ENCODE measurements at regions not wholly inside any gene's neighbourhood (a gene's known extent, or its start where the extent isn't known, plus 50 kb on each side); places are given as distances from the start of the nearest gene placed in this dataset.
"Not testable (repeated sequence)": the region's sequence is repeated elsewhere in the genome, so short reads cannot be mapped to it uniquely, and the experiment has no call there.

DNA sequence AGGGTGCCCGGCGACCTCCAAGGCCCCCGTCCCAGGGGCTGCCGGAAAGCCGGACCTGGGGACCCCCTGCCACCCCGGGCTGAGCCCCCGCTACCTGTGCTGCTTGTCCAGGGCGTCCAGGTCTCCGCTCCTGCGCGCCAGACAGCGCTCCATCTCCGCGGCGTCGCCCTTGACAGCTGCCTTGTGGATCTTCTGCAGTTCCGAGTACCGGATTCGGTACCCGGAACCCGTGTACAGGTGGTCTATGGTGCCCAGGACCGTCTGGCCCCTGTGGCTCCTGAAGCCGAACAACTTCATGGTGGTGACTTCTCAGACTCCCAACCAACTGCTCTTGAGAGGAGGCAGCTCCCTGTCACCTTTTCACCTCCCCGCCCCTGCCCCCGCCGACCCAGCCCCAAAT lies 231.1 kb downstream of the LIPI start:
- DNase-seq (ENCODE audit: insufficient read length); FAIRE-seq: not testable (repeated sequence)

DNA sequence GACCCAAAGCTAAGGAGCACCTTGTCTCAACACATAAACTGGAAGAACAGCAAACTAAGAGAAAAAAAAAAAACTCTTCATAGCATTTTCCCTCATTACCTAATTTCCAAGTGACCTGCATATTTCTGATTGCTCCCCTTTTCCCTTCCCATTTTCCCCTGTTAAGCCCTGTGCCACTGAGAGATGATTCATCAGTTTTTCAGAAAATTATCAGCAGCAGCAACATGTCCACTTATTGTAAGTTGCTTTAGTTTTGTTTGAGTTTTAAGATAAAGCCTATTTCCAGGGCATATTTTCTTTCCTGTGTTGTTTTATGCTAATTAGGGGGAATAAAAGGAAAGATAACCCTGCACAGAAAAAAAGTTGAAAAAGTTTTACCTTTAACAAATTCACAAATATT lies 236.2 kb downstream of the LIPI start:
- DNase-seq (ENCODE audit: insufficient read length); FAIRE-seq: not testable (repeated sequence)

DNA sequence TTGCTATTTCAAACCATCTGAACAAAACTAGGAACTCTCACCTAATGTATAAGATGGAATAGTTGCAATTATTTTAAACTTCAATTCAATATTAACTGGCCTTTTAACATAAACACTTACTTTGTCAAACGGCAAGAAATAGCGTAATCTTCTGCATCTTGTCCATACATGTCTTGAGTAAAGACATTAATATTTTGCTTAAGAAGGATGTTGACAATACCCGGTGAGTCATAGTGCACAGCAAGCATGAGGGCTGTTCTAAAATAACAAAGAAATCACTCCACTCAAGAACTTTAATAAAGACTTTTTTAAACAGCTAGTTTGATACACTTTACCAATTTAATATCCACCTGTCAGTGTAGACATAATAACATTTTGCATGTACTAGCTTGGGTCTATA lies 240.9 kb downstream of the LIPI start:
- DNase-seq (ENCODE audit: insufficient read length); FAIRE-seq: not testable (repeated sequence)

DNA sequence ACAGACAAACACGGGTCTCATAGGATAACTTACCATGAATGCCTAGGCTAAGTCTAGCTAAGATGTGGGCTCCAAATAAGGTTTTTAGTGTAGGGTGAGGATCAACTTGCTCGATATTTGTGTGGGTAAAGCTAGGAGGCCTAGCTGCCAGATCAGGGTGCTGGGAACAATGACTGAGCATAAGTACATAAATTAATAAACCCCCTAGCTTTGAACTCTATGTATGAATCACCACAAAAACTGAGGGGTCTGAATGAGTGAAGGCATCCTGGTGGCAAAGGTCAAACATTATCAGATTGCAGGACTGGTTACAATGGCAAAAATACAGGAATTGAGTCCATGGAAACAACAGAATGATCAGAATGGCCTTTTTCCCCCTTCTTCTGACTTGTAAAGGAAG lies 241.8 kb downstream of the LIPI start:
- not testable (repeated sequence) for DNase-seq (ENCODE audit: insufficient read length); FAIRE-seq

DNA sequence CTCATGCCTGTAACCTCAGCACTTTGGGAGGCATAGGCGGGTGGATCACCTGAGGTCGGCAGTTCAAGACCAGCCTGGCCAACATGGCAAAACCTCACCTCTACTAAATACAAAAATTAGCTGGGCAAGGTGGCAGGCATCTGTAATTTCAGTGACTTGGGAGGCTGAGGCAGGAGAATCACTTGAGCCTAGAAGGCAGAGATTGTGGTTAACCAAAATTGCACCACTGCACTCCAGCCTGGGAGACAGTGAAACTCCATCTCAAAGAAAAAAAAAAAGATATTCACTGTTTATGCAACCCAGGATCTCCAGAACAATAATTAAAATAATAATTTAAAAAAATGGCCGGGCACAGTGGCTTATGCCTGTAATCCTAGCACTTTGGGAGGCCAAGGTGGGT lies 247.5 kb downstream of the LIPI start:
- not testable (repeated sequence) for FAIRE-seq; DNase-seq (ENCODE audit: insufficient read length)

DNA sequence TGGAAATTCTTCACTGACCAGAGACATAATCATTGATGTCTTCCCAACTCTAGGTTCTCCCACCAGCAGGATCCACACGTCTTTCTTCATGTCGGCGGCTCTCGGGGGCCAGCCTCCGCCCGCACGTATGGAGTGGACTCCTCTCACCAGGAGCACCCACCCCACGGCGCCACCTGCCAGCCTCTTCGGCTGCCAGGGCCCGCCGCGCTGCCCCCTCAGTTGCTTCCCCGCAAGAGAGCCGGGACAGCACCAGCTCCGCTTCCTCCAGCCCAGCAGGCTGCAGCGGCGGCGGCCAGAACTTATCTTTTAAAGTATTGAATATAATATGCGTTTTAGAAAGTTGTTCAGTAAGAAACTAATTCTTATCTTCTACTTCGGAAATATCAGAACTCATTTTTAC lies 273.5 kb downstream of the LIPI start:
- TF ChIP-seq POLR2A (IDR thresholded peaks at IDR 0.05; ENCODE audit: low read depth, low read length) (no peak), POLR2AphosphoS5 (IDR thresholded peaks at IDR 0.05; ENCODE audit: low read depth, low read length) (no peak), TAF1 (IDR thresholded peaks at IDR 0.05; ENCODE audit: borderline replicate concordance, low read depth, low read length) (no peak)
- FAIRE-seq (no peak), DNase-seq (ENCODE audit: insufficient read length) (no peak)

DNA sequence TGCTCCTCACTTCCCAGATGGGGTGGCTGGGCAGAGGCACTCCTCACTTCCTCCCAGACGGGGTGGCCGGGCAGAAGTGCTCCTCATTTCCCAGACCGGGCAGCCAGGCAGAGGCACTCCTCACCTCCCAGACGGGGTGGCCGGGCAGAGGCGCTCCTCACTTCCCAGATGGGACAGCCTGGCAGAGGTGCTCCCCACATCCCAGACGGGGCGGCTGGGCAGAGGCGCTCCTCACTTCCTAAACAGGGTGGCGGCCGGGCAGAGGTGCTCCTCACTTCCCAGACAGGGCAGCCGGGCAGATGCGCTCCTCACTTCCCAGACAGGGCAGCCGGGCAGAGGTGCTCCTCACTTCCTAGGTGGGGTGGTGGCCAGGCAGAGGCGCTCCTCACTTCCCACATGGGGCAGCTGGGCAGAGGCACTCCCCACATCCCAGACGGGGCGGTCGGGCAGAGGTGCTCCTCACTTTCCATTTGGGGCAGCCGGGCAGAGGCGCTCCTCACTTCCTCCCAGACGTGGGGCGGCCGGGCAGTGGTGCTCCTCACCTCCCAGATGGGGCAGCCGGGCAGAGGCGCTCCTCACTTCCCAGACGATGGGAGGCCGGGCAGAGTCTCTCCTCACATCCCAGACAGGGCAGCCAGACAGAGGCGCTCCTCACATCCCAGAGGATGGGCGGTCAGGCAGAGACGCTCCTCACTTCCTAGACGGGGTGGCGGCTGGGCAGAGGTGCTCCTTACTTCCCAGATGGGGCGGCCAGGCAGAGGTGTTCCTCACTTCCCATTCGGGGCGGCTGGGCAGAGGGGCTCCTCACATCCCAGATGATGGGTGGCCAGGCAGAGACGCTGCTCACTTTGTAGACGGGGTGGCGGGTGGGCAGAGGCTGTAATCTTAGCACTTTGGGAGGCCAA lies 274.5 kb downstream of the LIPI start:
- not testable (repeated sequence) for DNase-seq (ENCODE audit: insufficient read length); FAIRE-seq

DNA sequence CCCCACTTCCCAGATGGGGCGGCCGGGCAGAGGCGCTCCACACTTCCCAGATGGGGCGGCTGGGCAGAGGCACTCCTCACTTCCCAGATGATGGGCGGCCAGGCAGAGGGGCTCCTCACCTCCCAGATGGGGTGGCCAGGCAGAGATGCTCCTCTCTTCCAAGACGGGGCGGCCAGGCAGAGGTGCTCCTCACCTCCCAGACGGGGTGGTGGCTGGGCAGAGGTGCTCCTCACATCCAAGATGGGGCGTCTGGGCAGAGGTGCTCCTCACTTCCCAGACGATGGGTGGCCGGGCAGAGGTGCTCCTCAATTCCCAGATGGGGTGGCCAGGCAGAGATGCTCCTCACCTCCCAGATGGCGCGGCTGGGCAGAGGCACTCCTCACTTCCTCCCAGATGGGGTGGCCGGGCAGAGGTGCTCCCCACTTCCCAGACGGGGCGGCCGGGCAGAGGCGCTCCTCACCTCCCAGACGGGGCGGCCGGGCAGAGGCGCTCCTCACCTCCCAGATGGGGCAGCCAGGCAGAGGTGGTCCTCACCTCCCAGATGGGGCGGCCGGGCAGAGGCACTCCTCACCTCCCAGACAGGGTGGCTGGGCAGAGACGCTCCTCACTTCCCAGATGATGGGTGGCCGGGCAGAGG lies 275.2 kb downstream of the LIPI start:
- DNase-seq (ENCODE audit: insufficient read length); FAIRE-seq: not testable (repeated sequence)

DNA sequence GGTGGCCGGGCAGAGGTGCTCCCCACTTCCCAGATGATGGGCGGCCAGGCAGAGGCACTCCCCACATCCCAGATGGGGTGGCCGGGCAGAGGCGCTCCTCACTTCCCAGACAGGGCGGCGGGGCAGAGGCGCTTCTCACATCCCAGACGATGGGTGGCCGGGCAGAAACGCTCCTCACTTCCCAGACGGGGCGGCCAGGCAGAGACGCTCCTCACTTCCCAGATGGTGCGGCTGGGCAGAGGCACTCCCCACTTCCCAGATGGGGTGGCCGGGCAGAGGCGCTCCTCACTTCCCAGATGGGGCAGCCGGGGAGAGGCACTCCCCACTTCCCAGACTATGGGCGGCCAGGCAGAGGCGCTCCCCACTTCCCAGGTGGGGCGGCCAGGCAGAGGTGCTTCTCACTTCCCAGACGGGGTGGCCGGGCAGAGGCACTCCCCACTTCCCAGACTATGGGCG lies 275.8 kb downstream of the LIPI start:
- DNase-seq (ENCODE audit: insufficient read length); FAIRE-seq: not testable (repeated sequence)

DNA sequence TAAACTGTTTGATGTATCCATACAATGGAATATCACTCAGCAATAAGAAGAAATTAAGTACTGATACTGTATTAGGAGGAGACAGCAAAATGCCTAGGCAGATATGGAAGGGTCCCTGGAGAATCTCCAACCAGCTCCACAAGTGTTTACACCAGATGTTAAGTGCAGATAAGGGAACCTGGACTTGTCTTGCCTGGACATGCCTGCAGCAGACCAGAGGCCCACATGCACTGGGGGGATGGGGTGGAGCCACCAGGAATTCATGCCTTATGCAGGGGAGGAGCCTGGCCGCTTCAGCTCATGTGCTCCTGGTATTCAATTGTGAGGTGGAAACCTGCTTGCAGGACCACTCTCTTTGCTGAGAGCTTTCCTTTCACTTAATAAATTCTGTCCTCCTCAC lies 287.6 kb downstream of the LIPI start:
- FAIRE-seq; DNase-seq (ENCODE audit: insufficient read length): not testable (repeated sequence)

DNA sequence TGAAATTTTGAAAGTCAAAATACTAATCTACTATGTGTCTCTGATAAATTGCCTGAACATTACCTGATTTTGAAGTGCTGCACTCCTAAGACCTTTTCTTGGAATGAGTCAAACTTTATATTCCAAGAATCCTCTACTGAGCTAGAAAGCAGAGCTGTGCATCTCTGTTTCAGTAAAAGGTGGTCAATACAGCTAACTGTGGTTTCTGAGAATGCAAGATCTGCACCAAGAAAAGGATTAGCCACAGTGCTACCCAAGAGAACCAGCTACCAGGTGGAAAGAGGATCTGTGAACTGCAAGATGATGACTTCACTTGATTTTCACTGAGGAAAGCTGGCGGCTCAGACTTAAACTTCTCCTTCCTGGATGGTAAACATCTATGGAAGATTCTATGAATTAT lies 289.3 kb downstream of the LIPI start:
- DNase-seq (ENCODE audit: insufficient read length); FAIRE-seq: not testable (repeated sequence)

DNA sequence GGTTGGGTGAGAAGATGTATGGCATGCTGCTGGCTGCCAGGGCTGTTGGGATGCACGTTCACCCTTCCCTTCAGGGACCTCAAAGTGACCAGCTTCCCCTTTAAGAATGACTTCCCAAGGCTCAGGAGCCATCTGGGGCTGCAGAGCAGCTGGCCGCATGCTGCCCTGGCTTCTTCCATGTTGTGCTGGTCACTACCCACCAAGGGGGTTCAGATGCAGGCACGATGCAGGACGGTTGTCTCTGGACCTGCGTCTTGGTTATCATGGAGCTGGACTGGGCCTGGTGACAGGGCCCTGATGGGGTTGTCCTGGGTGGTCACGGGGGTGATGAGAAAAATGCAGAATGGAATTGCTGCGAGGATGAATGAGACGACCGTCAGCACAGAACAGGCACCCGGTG lies 297.8 kb downstream of the POTED start:
- not testable (repeated sequence) for DNase-seq (ENCODE audit: insufficient read length); FAIRE-seq

DNA sequence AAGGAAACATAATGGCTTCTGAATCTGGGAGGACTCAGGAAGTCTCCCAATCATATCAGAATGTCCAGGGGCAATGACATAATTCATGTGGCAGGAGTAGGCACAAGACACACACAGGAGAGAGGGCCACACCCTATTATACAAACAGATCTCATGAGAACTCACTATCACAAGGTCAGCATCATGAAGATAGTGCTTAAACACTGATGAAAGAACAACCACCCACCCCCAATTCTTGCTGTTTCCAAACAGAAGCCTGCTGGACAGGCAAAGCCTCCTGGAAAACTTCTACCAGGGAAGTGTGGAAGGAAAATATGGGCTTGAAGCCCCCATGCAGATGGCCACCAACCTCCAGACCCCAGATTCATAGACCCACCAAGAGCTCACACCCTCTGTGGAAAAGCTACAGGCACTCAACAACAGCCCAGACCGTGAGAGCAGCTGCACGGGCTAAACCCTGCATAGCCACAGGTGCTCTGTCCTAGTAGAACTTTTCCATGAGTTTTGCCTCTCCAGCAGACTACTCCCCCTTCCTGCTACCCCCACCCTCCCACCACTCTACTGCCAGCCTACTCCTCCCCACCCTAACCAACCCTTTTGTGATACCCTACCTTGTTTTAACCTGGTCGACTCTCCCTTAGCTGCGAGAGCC lies 287.1 kb downstream of the POTED start:
- DNase-seq (ENCODE audit: insufficient read length); FAIRE-seq: not testable (repeated sequence)

DNA sequence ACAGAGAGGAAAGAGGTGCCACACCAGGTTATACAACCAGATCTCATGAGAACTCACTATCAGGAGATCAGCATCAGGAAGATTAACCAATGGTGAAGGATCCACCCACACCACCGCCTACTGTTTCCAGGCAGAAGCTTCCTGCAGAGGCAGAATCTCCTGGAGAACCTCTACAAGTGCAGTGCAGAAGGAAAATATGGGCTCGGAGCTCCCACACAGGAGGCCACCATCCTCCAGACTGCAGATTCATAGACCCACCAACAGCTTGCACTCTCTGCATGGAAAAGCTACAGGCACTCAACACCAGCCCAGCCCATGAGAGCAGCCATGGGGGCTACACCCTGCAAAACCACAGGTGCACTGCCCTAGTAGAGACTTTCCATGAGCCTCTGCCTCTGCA lies 284.0 kb downstream of the POTED start:
- DNase-seq (ENCODE audit: insufficient read length); FAIRE-seq: not testable (repeated sequence)

DNA sequence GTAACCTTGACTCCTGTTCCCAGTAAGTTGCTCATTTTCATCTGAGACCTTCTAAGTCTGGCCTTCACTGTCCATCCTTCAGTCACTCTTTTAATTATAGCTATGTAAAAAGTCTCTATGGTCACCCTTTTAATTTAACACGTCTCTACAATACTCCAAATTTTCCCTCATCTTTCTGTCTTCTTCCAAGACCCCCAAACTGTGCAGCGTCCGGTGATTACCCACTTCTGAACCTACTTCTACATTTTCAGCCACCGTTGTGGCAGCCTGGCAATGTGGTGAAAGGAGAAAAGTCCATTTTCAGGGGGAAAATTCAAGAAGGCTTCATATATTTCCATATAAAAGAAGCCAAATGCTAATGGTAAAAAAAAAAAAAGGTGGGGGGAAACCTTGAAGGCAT lies 283.4 kb downstream of the POTED start:
- not testable (repeated sequence) for FAIRE-seq; DNase-seq (ENCODE audit: insufficient read length)

DNA sequence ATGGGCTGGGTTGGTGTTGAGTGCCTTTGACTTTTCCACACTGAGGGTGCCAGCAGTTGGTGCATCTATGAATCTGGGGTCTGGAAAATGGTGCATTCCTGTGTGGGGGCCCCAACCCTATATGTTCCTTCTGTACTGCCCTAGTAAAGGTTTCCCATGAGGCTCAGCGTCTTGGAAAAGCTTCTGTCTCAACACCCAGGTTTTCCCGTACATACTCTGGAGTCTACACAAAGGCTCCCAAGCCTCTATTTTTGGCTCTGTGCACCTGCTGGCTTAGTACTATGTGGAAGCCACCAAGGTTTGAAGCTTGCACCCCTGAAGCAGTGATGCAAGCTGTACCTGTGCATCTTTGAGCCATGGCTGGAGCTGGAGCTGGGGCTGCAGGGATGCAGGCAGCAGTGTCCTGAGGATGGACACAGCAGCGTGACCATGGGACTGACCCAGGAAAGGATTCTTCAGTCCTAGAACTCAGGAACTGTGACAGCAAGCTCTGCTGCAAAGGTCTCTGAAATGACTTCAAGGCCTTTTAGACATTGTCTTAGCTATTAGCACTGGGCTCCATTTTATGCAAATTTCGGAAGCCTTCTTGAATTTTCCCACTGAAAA lies 282.7 kb downstream of the POTED start:
- FAIRE-seq; DNase-seq (ENCODE audit: insufficient read length): not testable (repeated sequence)

DNA sequence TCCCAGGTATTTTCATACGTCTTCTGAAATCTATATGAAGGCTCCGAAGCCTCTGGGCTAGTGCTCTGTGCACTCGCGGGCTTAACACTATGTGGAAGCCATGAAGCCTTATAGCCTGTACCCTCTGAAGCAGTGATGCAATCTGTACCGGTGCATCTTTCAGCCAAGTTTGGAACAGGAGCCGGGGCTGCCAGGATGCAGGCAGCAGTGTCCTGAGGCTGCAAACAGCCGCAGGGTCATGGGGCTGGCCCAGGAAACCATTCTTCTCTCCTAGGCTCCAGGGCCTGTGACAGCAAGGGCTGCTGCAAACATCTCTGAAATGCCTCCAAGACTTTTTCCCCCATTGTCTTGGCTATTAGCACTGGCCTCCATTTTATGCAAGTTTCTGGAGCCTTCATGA lies 279.6 kb downstream of the POTED start:
- not testable (repeated sequence) for FAIRE-seq; DNase-seq (ENCODE audit: insufficient read length)

DNA sequence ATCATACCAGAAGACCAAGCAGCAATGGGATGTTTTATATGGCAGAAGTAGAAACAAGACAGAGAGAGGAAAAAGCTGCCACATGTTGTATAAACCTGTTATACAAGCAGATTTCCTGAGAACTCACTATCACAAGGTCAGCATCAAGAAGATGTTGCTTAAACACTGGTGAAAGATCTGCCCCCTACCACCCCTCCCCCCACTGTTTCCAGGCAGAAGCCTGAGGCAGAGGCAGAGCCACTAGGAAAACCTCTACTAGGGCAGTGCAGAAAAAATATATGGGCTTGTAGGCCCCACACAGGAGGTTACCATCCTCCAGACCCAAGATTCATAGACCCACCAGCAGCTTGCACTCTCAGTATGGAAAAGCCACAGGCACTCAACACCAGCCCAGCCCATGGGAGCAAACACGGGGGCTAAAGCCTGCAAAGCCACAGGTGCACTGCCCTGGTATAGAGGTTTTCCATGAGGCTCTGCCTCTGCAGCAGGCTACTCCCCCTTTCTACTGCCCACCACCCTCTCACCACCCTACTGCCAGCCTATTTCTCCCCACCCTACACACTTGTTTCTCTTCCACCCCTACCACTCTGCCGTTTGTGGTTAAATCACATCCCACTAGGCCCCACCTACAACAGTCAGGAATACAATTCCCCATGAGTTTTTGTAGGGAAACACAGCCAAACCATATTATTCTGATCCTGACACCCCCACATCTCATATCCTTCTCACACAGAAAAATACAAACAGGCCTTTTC lies 274.2 kb downstream of the POTED start:
- FAIRE-seq, result not testable (repeated sequence)

DNA sequence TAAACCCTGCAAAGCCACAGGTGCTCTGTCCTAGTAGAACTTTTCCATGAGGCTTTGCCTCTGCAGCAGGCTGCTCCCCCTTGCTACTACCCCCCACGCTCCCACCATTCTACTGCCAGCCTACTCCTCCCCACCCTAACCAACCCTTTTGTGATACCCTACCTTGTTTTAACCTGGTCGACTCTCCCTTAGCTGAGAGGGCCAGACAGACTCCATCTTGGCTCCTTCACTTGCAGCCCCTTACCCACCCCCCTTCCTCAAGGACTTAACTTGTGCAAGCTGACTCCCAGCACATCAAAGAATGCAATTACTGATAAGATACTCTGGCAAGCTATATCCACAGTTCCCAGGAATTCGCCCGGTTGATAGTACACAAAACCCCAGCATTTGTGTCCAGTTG lies 267.9 kb downstream of the POTED start:
- not testable (repeated sequence) for DNase-seq (ENCODE audit: insufficient read length); FAIRE-seq

More for the DNA sequence above, 274.2 kb downstream of the POTED start:
- DNase-seq (ENCODE audit: insufficient read length), result not testable (repeated sequence)
